ENCODE measurements at regions not wholly inside any gene's neighbourhood (a gene's known extent, or its start where the extent isn't known, plus 50 kb on each side); places are given as distances from the start of the nearest gene placed in this dataset.

DNA sequence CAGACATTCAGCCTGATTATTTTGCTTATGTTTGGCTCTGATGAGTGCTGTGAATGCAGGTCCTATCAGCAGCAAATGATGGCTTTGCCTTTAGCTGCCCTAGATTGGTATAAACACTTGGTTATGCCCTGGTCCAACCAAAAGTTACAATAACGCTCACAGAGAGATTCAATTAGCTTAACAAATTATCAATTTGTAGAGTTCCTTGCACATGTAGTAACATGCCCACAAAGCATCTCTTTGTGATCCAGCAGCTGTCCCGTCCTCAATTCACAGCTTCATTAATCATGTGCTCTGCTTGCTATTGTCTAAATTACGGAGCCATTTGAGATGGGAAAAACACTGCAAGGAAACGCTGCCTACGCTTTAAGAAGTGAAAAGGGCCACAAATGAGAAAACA lies 457.9 kb downstream of the HDGFL1 start:
- Histone ChIP-seq H3K27me3 (ENCODE audit: insufficient read depth, low read length) (no peaks in the 10 kb centered on the region), H3K4me3 (ENCODE audit: insufficient read depth, low read length) (no peak overlapping the region), H3K9me3 (ENCODE audit: low read depth, low read length) (no peaks in the 10 kb centered on the region), H3K4me1 (ENCODE audit: insufficient read depth, low read length) (no peaks in the 10 kb centered on the region), H3K4me2 (ENCODE audit: insufficient read depth, low read length) (no peak overlapping the region), H3K36me3 (ENCODE audit: insufficient read depth, low read length) (no peaks in the 10 kb centered on the region), H3K79me2 (ENCODE audit: insufficient read depth, low read length) (no peaks in the 10 kb centered on the region), H4K20me1 (ENCODE audit: insufficient read depth, low read length) (no peaks in the 10 kb centered on the region), H3K27ac (ENCODE audit: low read depth, low read length) (no peak overlapping the region), H2AFZ (ENCODE audit: low read length) (peak overlapping the region; percentile 32)
- no peak for DNase-seq (ENCODE audit: insufficient read length, low spot score, missing footprints)
- TF ChIP-seq, protein P1, sequence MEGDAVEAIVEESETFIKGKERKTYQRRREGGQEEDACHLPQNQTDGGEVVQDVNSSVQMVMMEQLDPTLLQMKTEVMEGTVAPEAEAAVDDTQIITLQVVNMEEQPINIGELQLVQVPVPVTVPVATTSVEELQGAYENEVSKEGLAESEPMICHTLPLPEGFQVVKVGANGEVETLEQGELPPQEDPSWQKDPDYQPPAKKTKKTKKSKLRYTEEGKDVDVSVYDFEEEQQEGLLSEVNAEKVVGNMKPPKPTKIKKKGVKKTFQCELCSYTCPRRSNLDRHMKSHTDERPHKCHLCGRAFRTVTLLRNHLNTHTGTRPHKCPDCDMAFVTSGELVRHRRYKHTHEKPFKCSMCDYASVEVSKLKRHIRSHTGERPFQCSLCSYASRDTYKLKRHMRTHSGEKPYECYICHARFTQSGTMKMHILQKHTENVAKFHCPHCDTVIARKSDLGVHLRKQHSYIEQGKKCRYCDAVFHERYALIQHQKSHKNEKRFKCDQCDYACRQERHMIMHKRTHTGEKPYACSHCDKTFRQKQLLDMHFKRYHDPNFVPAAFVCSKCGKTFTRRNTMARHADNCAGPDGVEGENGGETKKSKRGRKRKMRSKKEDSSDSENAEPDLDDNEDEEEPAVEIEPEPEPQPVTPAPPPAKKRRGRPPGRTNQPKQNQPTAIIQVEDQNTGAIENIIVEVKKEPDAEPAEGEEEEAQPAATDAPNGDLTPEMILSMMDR (IDR thresholded peaks at IDR 0.05; ENCODE audit: extremely low read depth, low read depth, low read length): no peak

DNA sequence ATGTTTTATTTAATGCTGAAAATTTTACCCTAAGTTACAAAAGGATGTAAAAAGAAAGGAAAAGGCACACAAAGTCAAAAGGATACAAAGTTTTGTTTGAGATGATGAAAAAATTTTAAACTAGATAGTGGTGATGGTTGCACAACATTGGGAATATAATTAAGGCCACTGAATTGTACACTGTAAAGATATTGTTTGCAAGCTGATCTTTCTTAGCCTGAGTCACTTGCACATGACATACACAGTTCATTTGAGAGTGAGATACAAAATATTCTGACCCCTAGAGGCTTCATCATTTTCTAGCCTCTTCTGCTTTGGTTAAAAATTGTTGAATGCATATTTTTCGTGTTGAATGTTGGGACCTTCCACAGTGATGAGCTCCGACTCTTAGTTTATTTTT lies 462.6 kb downstream of the HDGFL1 start:
- TF ChIP-seq, protein P1 (IDR thresholded peaks at IDR 0.05; ENCODE audit: extremely low read depth, low read depth, low read length): no peak
- H3K4me2 ChIP-seq (ENCODE audit: insufficient read depth, low read length): no peak overlapping the region
- no peak for DNase-seq (ENCODE audit: insufficient read length, low spot score, missing footprints)

DNA sequence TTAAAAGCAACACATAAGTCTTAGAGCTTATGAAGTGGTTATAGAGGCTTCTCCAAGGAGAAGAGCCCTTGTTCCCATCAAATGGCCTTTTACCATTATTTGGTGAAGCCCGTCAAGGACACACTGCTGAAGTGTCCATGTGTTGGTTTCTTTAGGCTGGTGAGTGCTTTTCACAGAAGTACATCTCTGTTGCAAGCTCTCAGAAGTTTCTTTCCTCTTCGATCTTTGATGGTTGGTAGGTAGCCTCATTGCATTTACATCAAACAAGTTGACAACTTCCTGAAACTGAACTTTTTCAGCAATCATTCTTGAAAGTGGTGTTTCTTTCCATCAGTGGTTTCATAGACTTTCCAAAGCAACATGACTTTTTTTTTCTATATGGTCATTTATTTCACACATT lies 465.6 kb downstream of the HDGFL1 start:
- no peaks in the 10 kb centered on the region for H3K36me3 ChIP-seq (ENCODE audit: insufficient read depth, low read length)
- H4K20me1 ChIP-seq (ENCODE audit: insufficient read depth, low read length): no peaks in the 10 kb centered on the region
- H3K4me1 ChIP-seq (ENCODE audit: insufficient read depth, low read length): no peaks in the 10 kb centered on the region
- no peaks in the 10 kb centered on the region for H3K79me2 ChIP-seq (ENCODE audit: insufficient read depth, low read length)
- H3K4me3 ChIP-seq (ENCODE audit: insufficient read depth, low read length): no peak overlapping the region
- TF ChIP-seq, protein P1 (IDR thresholded peaks at IDR 0.05; ENCODE audit: extremely low read depth, low read depth, low read length): no peak
- no peak for DNase-seq (ENCODE audit: insufficient read length, low spot score, missing footprints)
- no peak overlapping the region for H3K4me2 ChIP-seq (ENCODE audit: insufficient read depth, low read length)
- H3K9me3 ChIP-seq (ENCODE audit: low read depth, low read length): no peaks in the 10 kb centered on the region
- H2AFZ ChIP-seq (ENCODE audit: low read length): no peak overlapping the region
- no peak overlapping the region for H3K27ac ChIP-seq (ENCODE audit: low read depth, low read length)
- H3K27me3 ChIP-seq (ENCODE audit: insufficient read depth, low read length): no peaks in the 10 kb centered on the region

More for the DNA sequence above, 462.6 kb downstream of the HDGFL1 start:
- H3K9me3 ChIP-seq (ENCODE audit: low read depth, low read length): no peaks in the 10 kb centered on the region
- no peak overlapping the region for H2AFZ ChIP-seq (ENCODE audit: low read length)
- H3K27me3 ChIP-seq (ENCODE audit: insufficient read depth, low read length): no peaks in the 10 kb centered on the region
- H4K20me1 ChIP-seq (ENCODE audit: insufficient read depth, low read length): no peaks in the 10 kb centered on the region
- no peak overlapping the region for H3K4me3 ChIP-seq (ENCODE audit: insufficient read depth, low read length)
- H3K79me2 ChIP-seq (ENCODE audit: insufficient read depth, low read length): no peaks in the 10 kb centered on the region
- H3K36me3 ChIP-seq (ENCODE audit: insufficient read depth, low read length): no peaks in the 10 kb centered on the region
- H3K4me1 ChIP-seq (ENCODE audit: insufficient read depth, low read length): no peaks in the 10 kb centered on the region
- H3K27ac ChIP-seq (ENCODE audit: low read depth, low read length): no peak overlapping the region

DNA sequence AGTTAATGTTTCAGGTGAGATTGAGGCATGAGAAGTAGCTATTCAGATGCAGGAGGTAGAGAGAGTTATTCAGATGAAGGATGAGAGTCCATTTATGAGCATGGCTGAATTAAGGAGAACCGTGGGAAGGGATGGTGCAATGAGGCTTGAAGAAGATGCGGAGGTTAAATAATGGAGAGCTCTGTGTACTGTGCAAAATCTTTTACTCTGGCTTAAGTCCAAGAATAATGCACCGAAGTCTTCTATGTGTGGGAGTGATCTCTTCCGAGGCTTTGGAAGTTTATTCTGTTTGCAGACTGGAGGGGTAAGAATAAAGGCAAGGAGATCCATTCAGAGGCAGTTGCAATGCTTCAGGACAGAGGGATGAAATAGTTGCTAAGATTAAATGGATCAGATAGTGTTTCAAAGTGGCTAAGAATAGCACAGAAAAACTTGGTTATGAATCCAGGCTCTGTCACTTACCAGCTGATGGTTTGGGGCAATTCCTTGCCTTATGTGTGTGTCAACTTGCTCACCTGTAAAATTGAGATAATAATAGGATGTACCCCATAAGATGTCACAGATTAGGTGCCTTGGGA lies 467.1 kb downstream of the HDGFL1 start:
- Histone ChIP-seq H4K20me1 (ENCODE audit: insufficient read depth, low read length) (no peaks in the 10 kb centered on the region), H2AFZ (ENCODE audit: low read length) (peak overlapping the region; percentile 12), H3K79me2 (ENCODE audit: insufficient read depth, low read length) (no peaks in the 10 kb centered on the region), H3K4me1 (ENCODE audit: insufficient read depth, low read length) (no peaks in the 10 kb centered on the region), H3K9me3 (ENCODE audit: low read depth, low read length) (no peaks in the 10 kb centered on the region), H3K36me3 (ENCODE audit: insufficient read depth, low read length) (no peaks in the 10 kb centered on the region), H3K4me3 (ENCODE audit: insufficient read depth, low read length) (no peak overlapping the region), H3K4me2 (ENCODE audit: insufficient read depth, low read length) (no peak overlapping the region), H3K27ac (ENCODE audit: low read depth, low read length) (no peak overlapping the region), H3K27me3 (ENCODE audit: insufficient read depth, low read length) (no peaks in the 10 kb centered on the region)
- TF ChIP-seq, protein P1 (IDR thresholded peaks at IDR 0.05; ENCODE audit: extremely low read depth, low read depth, low read length): no peak
- peak; percentile 56 for DNase-seq (ENCODE audit: insufficient read length, low spot score, missing footprints)

All from osteoblast (primary cell).